Kidney epithelial cell (primary cell): ENCODE measurements at regions not wholly inside any gene's neighbourhood (a gene's known extent, or its start where the extent isn't known, plus 50 kb on each side); places are given as distances from the start of the nearest gene placed in this dataset.

Source experiments
- DNase-seq: peaks from one replicate; pipeline ENCODE4 v3.0.0-alpha.2; 2010; ENCODE audit warnings: low read depth
- H3K27me3 ChIP-seq: 2 replicates; pipeline ENCODE4 v1.6.0; 2011; ENCODE audit warnings: low read length; ENCODE audit not compliant: control insufficient read depth, insufficient read depth
- H3K36me3 ChIP-seq: 2 replicates; pipeline ENCODE4 v1.5.1; 2011; ENCODE audit warnings: low read length; ENCODE audit not compliant: control insufficient read depth, insufficient read depth
- H3K4me3 ChIP-seq: 2 replicates; pipeline ENCODE4 v1.5.1; 2011; ENCODE audit warnings: low read depth, mild to moderate bottlenecking, control low read depth, low read length
- TF ChIP-seq, protein P1 (sequence below): IDR thresholded peaks from 2 replicates; pipeline ENCODE4 v1.5.1; 2011; ENCODE audit warnings: mild to moderate bottlenecking, moderate library complexity, low read length, control low read depth, inconsistent platforms; ENCODE audit not compliant: insufficient read depth, poor library complexity, severe bottlenecking

- DNase-seq: no peak
- no peaks in the 10 kb centered on the region for H3K36me3 ChIP-seq
- H3K4me3 ChIP-seq: no peak overlapping the region
- H3K27me3 ChIP-seq: no peaks in the 10 kb centered on the region
- TF ChIP-seq, protein P1, sequence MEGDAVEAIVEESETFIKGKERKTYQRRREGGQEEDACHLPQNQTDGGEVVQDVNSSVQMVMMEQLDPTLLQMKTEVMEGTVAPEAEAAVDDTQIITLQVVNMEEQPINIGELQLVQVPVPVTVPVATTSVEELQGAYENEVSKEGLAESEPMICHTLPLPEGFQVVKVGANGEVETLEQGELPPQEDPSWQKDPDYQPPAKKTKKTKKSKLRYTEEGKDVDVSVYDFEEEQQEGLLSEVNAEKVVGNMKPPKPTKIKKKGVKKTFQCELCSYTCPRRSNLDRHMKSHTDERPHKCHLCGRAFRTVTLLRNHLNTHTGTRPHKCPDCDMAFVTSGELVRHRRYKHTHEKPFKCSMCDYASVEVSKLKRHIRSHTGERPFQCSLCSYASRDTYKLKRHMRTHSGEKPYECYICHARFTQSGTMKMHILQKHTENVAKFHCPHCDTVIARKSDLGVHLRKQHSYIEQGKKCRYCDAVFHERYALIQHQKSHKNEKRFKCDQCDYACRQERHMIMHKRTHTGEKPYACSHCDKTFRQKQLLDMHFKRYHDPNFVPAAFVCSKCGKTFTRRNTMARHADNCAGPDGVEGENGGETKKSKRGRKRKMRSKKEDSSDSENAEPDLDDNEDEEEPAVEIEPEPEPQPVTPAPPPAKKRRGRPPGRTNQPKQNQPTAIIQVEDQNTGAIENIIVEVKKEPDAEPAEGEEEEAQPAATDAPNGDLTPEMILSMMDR: no peak
These were observed 347.4 kb upstream of the B3GALT2 start for GRCh38 chr1:193533853-193534252.

DNA sequence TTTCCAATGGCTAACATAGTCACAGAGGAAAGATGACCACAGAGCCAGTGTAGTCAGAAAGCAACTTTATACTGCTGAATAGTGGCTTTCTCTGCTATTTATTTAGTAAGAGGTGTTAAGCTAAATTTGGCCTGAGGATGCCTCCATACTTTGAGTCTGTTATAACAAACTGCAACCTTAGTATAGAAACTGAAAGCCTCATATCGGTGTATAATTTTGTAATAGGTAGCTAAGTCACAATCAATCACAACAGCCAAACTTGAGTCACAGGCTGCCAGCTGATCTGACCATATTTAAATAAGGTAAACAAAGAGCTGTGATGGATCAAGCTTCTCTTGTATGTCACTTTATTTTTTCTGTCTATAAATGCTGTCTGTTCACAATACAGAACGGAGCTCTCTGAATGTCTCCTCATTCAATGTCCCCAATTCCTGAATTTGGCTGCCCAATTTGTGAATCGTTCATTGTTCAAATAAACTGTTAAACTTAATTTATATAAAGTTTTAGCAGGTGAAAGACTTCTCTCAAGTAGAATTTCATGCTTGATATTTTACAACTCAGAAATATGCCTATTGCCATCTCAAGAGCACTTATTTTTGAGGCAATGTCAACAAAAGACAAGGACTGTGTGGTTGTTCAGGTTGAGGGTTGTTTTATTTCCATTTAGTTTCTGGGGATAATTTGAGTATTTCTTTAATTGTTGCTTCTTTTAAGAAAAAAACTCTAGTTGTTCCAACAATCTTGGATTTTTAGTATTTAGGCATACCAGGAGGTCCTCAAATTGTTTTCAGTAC lies 339.7 kb upstream of the B3GALT2 start:
- Histone ChIP-seq H3K27me3 (no peaks in the 10 kb centered on the region), H3K4me3 (no peak overlapping the region), H3K36me3 (no peaks in the 10 kb centered on the region)
- TF ChIP-seq, protein P1: no peak
- DNase-seq: no peak

- TF ChIP-seq, protein P1: no peak
- DNase-seq: no peak
- Histone ChIP-seq H3K4me3 (no peak overlapping the region), H3K36me3 (no peaks in the 10 kb centered on the region), H3K27me3 (no peaks in the 10 kb centered on the region)
These were observed 339.0 kb upstream of the B3GALT2 start for GRCh38 chr1:193525411-193525810.

- TF ChIP-seq, protein P1: no peak
- no peaks in the 10 kb centered on the region for H3K36me3 ChIP-seq
- no peak overlapping the region for H3K4me3 ChIP-seq
- no peaks in the 10 kb centered on the region for H3K27me3 ChIP-seq
- no peak for DNase-seq
These were observed 338.2 kb upstream of the B3GALT2 start for GRCh38 chr1:193524616-193525015.

- TF ChIP-seq, protein P1: no peak
- no peaks in the 10 kb centered on the region for H3K36me3 ChIP-seq
- H3K4me3 ChIP-seq: no peak overlapping the region
- no peak for DNase-seq
- H3K27me3 ChIP-seq: no peaks in the 10 kb centered on the region
These were observed 337.6 kb upstream of the B3GALT2 start for GRCh38 chr1:193524021-193524420.

DNA sequence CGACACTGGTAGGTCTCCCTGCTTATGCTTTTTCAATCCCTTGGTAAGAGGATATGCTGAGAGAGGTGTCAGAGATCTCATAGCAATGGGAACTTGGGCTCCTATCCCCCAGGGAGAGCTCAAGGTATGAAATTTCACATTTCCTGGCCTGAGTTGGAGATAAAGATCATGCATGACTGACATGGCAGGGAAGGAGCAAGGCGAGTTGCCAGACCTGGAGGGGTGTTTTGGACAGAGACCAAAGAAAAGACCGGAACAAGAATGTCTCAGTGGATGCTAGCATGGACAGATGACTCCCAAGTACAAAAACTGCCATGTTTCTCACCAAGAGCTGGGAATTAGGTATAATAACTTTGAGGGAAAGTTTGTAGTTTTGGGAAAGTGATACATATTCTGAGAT lies 334.1 kb upstream of the B3GALT2 start:
- H3K4me3 ChIP-seq: no peak overlapping the region
- TF ChIP-seq, protein P1: no peak
- no peak for DNase-seq
- no peaks in the 10 kb centered on the region for H3K27me3 ChIP-seq
- H3K36me3 ChIP-seq: no peaks in the 10 kb centered on the region
